Loucy (cell line): ENCODE measurements at regions not wholly inside any gene's neighbourhood (a gene's known extent, or its start where the extent isn't known, plus 50 kb on each side); places are given as distances from the start of the nearest gene placed in this dataset.

Experiments
- H2AFZ ChIP-seq: fragments of 200-600 bp; sonication (generic); 2 replicates; pipeline ENCODE4 v1.6.0; 2016; ENCODE audit warnings: antibody characterized with exemption, mild to moderate bottlenecking, low read length, moderate library complexity
- H3F3A ChIP-seq: fragments of 200-600 bp; 2 replicates; pipeline ENCODE4 v1.6.0; 2016; ENCODE audit warnings: antibody characterized with exemption, low read depth, mild to moderate bottlenecking
- H3K27me3 ChIP-seq: fragments of 200-600 bp; sonication (generic); 2 replicates; pipeline ENCODE4 v1.6.1; 2014; ENCODE audit warnings: low read length, mild to moderate bottlenecking; ENCODE audit not compliant: insufficient read depth, poor library complexity, severe bottlenecking
- H3K36me3 ChIP-seq: fragments of 200-600 bp; sonication (generic); 2 replicates; pipeline ENCODE4 v1.6.1; 2016; ENCODE audit warnings: low read length; ENCODE audit not compliant: insufficient read depth
- H3K4me1 ChIP-seq: fragments of 200-600 bp; sonication (generic); 2 replicates; pipeline ENCODE4 v1.5.1; 2014; ENCODE audit warnings: low read length, mild to moderate bottlenecking; ENCODE audit not compliant: insufficient read depth, poor library complexity, severe bottlenecking
- H3K4me2 ChIP-seq: fragments of 200-600 bp; sonication (generic); 2 replicates; pipeline ENCODE4 v1.6.0; 2014; ENCODE audit warnings: antibody characterized with exemption, low read length, low read depth, mild to moderate bottlenecking; ENCODE audit not compliant: poor library complexity, severe bottlenecking
- H3K4me3 ChIP-seq: fragments of 200-600 bp; sonication (generic); 2 replicates; pipeline ENCODE4 v1.5.1; 2014; ENCODE audit warnings: low read length, mild to moderate bottlenecking, mixed read lengths; ENCODE audit not compliant: poor library complexity, severe bottlenecking
- H3K79me2 ChIP-seq: fragments of 200-600 bp; sonication (generic); 2 replicates; pipeline ENCODE4 v1.6.1; 2014; ENCODE audit warnings: low read length; ENCODE audit not compliant: insufficient read depth
- H3K9ac ChIP-seq: fragments of 200-600 bp; sonication (generic); 2 replicates; pipeline ENCODE4 v1.6.0; 2014; ENCODE audit warnings: mild to moderate bottlenecking, low read depth, low read length, moderate library complexity; ENCODE audit not compliant: poor library complexity, severe bottlenecking
- H3K9me2 ChIP-seq: fragments of 200-600 bp; sonication (generic); replicated peaks from 2 replicates; pipeline ENCODE4 v1.6.1; 2016; ENCODE audit warnings: low read depth, low read length, mixed read lengths
- H3K9me3 ChIP-seq: fragments of 200-600 bp; sonication (generic); 2 replicates; pipeline ENCODE4 v1.6.1; 2014; ENCODE audit warnings: mild to moderate bottlenecking, antibody characterized with exemption, low read length, low read depth; ENCODE audit not compliant: insufficient read depth
- H4K20me1 ChIP-seq: fragments of 200-600 bp; sonication (generic); 2 replicates; pipeline ENCODE4 v1.6.0; 2014; ENCODE audit warnings: antibody characterized with exemption, low read length, mild to moderate bottlenecking; ENCODE audit not compliant: insufficient read depth, poor library complexity, severe bottlenecking
- CTCF ChIP-seq: fragments of 200-600 bp; sonication (generic); conservative IDR thresholded peaks from 2 replicates; pipeline ENCODE4 v1.5.1; 2014; ENCODE audit warnings: mild to moderate bottlenecking, antibody characterized with exemption, low read length
- EZH2phosphoT487 ChIP-seq: fragments of 200-600 bp; IDR thresholded peaks from 2 replicates; pipeline ENCODE4 v1.6.1; 2018; ENCODE audit warnings: antibody characterized with exemption, mild to moderate bottlenecking, moderate library complexity, borderline replicate concordance

DNA sequence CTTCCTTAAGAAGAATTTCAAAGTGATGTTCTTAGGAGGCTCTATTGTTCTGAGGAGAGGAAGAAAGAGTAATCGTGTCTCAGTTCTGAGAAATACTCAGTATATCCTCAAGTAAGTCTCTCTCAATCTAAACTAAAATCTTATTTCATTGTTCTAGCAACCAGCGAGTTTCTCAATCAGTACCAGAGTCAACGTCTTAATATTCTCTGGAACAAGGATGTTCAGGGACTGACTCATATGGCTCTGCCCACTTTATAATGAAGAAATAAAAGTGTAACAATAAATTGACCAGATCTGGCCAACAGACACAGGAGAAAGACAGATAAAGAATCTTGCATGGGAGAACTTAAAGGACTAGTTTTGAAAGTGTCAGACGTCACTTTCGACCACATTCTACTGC lies 469.8 kb upstream of the FLRT2 start:
- Histone ChIP-seq H3K36me3 (no peaks in the 10 kb centered on the region), H4K20me1 (no peaks in the 10 kb centered on the region), H3K9ac (no peak overlapping the region), H3K79me2 (no peaks in the 10 kb centered on the region), H3K27me3 (no peaks in the 10 kb centered on the region), H3F3A (no peaks in the 10 kb centered on the region), H3K9me2 (no peaks in the 10 kb centered on the region), H3K4me1 (no peaks in the 10 kb centered on the region), H3K9me3 (no peaks in the 10 kb centered on the region), H3K4me2 (no peak overlapping the region), H3K4me3 (no peak overlapping the region), H2AFZ (no peak overlapping the region)
- TF ChIP-seq EZH2phosphoT487 (no peak), CTCF (no peak)

- H3F3A ChIP-seq: no peaks in the 10 kb centered on the region
- H3K27me3 ChIP-seq: no peaks in the 10 kb centered on the region
Measured at GRCh38 chr14:85061256-85061655, 468.7 kb upstream of the FLRT2 start.

DNA sequence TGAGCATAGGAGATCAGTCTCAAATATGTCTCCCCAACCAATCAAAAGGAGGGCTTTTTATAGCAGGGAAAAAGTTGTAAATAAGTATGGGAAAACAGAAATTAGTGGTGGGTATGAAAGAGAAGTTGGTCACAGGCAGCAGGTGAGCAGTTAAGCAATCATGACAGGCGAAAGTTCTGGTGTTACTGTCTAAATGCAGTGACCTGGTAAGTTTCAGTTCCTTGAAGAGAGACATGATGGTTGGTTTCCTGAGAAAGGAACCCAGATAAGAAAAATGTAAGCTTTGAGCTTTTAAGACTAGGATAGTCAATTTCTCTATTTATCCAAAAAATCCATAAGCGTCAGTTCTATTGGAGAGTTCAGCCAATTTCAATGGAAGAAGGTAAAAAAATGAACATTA lies 466.2 kb upstream of the FLRT2 start:
- no peaks in the 10 kb centered on the region for H3F3A ChIP-seq
- no peaks in the 10 kb centered on the region for H3K4me1 ChIP-seq
- no peak overlapping the region for H3K9ac ChIP-seq
- no peak overlapping the region for H3K4me2 ChIP-seq
- no peaks in the 10 kb centered on the region for H3K27me3 ChIP-seq
- no peaks in the 10 kb centered on the region for H4K20me1 ChIP-seq
- TF ChIP-seq EZH2phosphoT487: no peak
- no peaks in the 10 kb centered on the region for H3K36me3 ChIP-seq
- H3K9me2 ChIP-seq: no peaks in the 10 kb centered on the region
- no peak overlapping the region for H3K4me3 ChIP-seq
- no peak overlapping the region for H2AFZ ChIP-seq
- no peaks in the 10 kb centered on the region for H3K9me3 ChIP-seq
- H3K79me2 ChIP-seq: no peaks in the 10 kb centered on the region

More at GRCh38 chr14:85061256-85061655, 468.7 kb upstream of the FLRT2 start:
- H3K9ac ChIP-seq: no peak overlapping the region
- no peaks in the 10 kb centered on the region for H3K4me1 ChIP-seq
- no peak overlapping the region for H2AFZ ChIP-seq
- H3K9me3 ChIP-seq: no peaks in the 10 kb centered on the region
- H3K79me2 ChIP-seq: no peaks in the 10 kb centered on the region
- TF ChIP-seq EZH2phosphoT487: no peak
- no peak for TF ChIP-seq CTCF
- no peak overlapping the region for H3K4me2 ChIP-seq
- H3K4me3 ChIP-seq: no peak overlapping the region
- no peaks in the 10 kb centered on the region for H3K36me3 ChIP-seq
- H3K9me2 ChIP-seq: no peaks in the 10 kb centered on the region
- H4K20me1 ChIP-seq: no peaks in the 10 kb centered on the region

DNA sequence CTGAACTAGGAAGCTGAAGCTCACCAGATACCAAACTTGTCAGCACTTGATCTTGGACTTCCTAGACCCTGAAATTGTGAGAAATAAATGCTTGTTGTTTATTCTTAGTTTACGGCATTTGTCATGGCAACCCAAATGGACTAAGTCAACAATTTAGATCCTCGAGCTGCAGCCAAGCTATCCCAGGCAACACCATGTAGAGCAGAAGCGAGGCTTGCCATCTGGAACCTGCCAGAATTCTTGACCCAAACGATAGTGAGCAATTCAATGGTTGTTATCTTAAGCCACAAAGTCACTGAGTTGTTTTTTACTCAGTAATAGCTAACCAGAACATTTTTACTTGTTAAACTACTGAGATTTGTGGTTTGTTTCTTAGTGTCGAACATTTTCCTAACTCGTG lies 458.5 kb upstream of the FLRT2 start:
- Histone ChIP-seq H3K79me2 (no peaks in the 10 kb centered on the region), H3K4me3 (no peak overlapping the region), H3K27me3 (no peaks in the 10 kb centered on the region), H3K4me1 (no peaks in the 10 kb centered on the region), H4K20me1 (no peaks in the 10 kb centered on the region), H3K9me2 (no peaks in the 10 kb centered on the region), H3F3A (no peaks in the 10 kb centered on the region), H2AFZ (no peak overlapping the region), H3K9ac (no peak overlapping the region), H3K36me3 (no peaks in the 10 kb centered on the region), H3K9me3 (no peaks in the 10 kb centered on the region), H3K4me2 (no peak overlapping the region)
- TF ChIP-seq CTCF (no peak), EZH2phosphoT487 (no peak)
